GM12878 (cell line): ENCODE measurements at regions not wholly inside any gene's neighbourhood (a gene's known extent, or its start where the extent isn't known, plus 50 kb on each side); places are given as distances from the start of the nearest gene placed in this dataset.

Source experiments
- EZH2 ChIP-seq: IDR thresholded peaks from 2 replicates; pipeline ENCODE4 v1.6.1; 2012; ENCODE audit warnings: low read depth, mild to moderate bottlenecking, control low read depth, inconsistent platforms, low read length, borderline replicate concordance; ENCODE audit not compliant: control insufficient read depth
- RAD21 ChIP-seq: IDR thresholded peaks from 2 replicates; pipeline ENCODE4 v1.6.1; 2011; ENCODE audit warnings: mild to moderate bottlenecking, low read depth, low read length, moderate library complexity; ENCODE audit not compliant: insufficient read depth

- TF ChIP-seq EZH2 (no peak), RAD21 (no peak)
Measured at GRCh38 chr5:18687429-18687828, 1053.2 kb downstream of the TAF11L14 start.
